Left ventricle myocardium inferior (tissue), 1 donor: ENCODE measurements at regions not wholly inside any gene's neighbourhood (a gene's known extent, or its start where the extent isn't known, plus 50 kb on each side); places are given as distances from the start of the nearest gene placed in this dataset.
A peak's percentile ranks its signal among the peaks of the same experiment; 100 is the strongest.

Experiments
- DNase-seq: peaks from one replicate; pipeline ENCODE4 v3.0.0-alpha.2; 2020
- H3K27ac ChIP-seq: fragments of 200-600 bp; replicated peaks from 2 replicates; pipeline ENCODE4 v1.8.0; 2021
- H3K27me3 ChIP-seq: fragments of 200-600 bp; 2 replicates; pipeline ENCODE4 v1.8.0; 2021; ENCODE audit warnings: low read depth
- H3K36me3 ChIP-seq: fragments of 200-600 bp; 2 replicates; pipeline ENCODE4 v1.8.0; 2021
- H3K4me1 ChIP-seq: fragments of 200-600 bp; 2 replicates; pipeline ENCODE4 v1.8.0; 2021
- H3K4me3 ChIP-seq: fragments of 200-600 bp; 2 replicates; pipeline ENCODE4 v1.8.0; 2021; ENCODE audit warnings: mild to moderate bottlenecking, moderate library complexity
- H3K9me3 ChIP-seq: fragments of 200-600 bp; replicated peaks from 2 replicates; pipeline ENCODE4 v1.8.0; 2021
- CTCF ChIP-seq: fragments of 200-600 bp; IDR thresholded peaks from 2 replicates; pipeline ENCODE4 v1.8.0; 2021; ENCODE audit warnings: antibody characterized with exemption, mild to moderate bottlenecking, borderline replicate concordance
- intact Hi-C: fragments of 100-400 bp; cut with micrococcal nuclease; formaldehyde crosslinking; loops from one replicate; pipeline ENCODE4 v1.11.0; 2022
- donor health status: DM: no; HTN: yes; CAD: no; lungs with severe emphysema.

- no peak overlapping the region for H3K4me3 ChIP-seq
- no peak overlapping the region for H3K27ac ChIP-seq
- TF ChIP-seq CTCF: no peak
- no peaks in the 10 kb centered on the region for H3K36me3 ChIP-seq
- no peaks in the 10 kb centered on the region for H3K27me3 ChIP-seq
- intact Hi-C loops: no loop called here
- DNase-seq: no peak
- H3K9me3 ChIP-seq: peaks cover 4% of the 10 kb centered on the region
- H3K4me1 ChIP-seq: no peaks in the 10 kb centered on the region
Measured at GRCh38 chr2:144694456-144694855, 174.5 kb upstream of the ZEB2 start.

GRCh38 chr2:144693179-144693578 lies 173.3 kb upstream of the ZEB2 start:
- Histone ChIP-seq H3K36me3 (no peaks in the 10 kb centered on the region), H3K9me3 (peaks cover 4% of the 10 kb centered on the region), H3K4me3 (no peak overlapping the region), H3K27ac (no peak overlapping the region), H3K27me3 (no peaks in the 10 kb centered on the region), H3K4me1 (no peaks in the 10 kb centered on the region)
- intact Hi-C loops: no loop called here
- no peak for DNase-seq
- TF ChIP-seq CTCF: no peak

GRCh38 chr2:144692661-144693060 lies 172.7 kb upstream of the ZEB2 start:
- intact Hi-C loops: no loop called here
- DNase-seq: no peak
- H3K36me3 ChIP-seq: no peaks in the 10 kb centered on the region
- H3K4me1 ChIP-seq: no peaks in the 10 kb centered on the region
- no peak overlapping the region for H3K4me3 ChIP-seq
- H3K27ac ChIP-seq: no peak overlapping the region
- peaks cover 4% of the 10 kb centered on the region for H3K9me3 ChIP-seq
- TF ChIP-seq CTCF: no peak
- H3K27me3 ChIP-seq: no peaks in the 10 kb centered on the region

GRCh38 chr2:144690771-144691170 lies 170.9 kb upstream of the ZEB2 start:
- H3K4me3 ChIP-seq: no peak overlapping the region
- H3K4me1 ChIP-seq: no peaks in the 10 kb centered on the region
- no peak for TF ChIP-seq CTCF
- intact Hi-C loops: no loop called here
- no peak overlapping the region for H3K27ac ChIP-seq
- H3K36me3 ChIP-seq: no peaks in the 10 kb centered on the region
- no peaks in the 10 kb centered on the region for H3K9me3 ChIP-seq
- DNase-seq: no peak
- H3K27me3 ChIP-seq: no peaks in the 10 kb centered on the region

GRCh38 chr2:144686518-144687215 lies 166.7 kb upstream of the ZEB2 start:
- no peak for TF ChIP-seq CTCF
- no peaks in the 10 kb centered on the region for H3K27me3 ChIP-seq
- H3K9me3 ChIP-seq: no peaks in the 10 kb centered on the region
- no peaks in the 10 kb centered on the region for H3K4me1 ChIP-seq
- H3K4me3 ChIP-seq: no peak overlapping the region
- DNase-seq: no peak
- intact Hi-C loops: no loop called here
- H3K36me3 ChIP-seq: no peaks in the 10 kb centered on the region
- peak overlapping the region; percentile 9 for H3K27ac ChIP-seq
